GM18499 (cell line): ENCODE measurements at regions not wholly inside any gene's neighbourhood (a gene's known extent, or its start where the extent isn't known, plus 50 kb on each side); places are given as distances from the start of the nearest gene placed in this dataset.
"Not testable (repeated sequence)": the region's sequence is repeated elsewhere in the genome, so short reads cannot be mapped to it uniquely, and the experiment has no call there.

ENCODE experiments used
- ATAC-seq: cut with Tn5 transposase; IDR thresholded peaks from one replicate; pipeline ENCODE4 v1.9.1; 2021; ENCODE audit warnings: moderate number of reproducible peaks; ENCODE audit not compliant: insufficient read depth, unreplicated experiment

DNA sequence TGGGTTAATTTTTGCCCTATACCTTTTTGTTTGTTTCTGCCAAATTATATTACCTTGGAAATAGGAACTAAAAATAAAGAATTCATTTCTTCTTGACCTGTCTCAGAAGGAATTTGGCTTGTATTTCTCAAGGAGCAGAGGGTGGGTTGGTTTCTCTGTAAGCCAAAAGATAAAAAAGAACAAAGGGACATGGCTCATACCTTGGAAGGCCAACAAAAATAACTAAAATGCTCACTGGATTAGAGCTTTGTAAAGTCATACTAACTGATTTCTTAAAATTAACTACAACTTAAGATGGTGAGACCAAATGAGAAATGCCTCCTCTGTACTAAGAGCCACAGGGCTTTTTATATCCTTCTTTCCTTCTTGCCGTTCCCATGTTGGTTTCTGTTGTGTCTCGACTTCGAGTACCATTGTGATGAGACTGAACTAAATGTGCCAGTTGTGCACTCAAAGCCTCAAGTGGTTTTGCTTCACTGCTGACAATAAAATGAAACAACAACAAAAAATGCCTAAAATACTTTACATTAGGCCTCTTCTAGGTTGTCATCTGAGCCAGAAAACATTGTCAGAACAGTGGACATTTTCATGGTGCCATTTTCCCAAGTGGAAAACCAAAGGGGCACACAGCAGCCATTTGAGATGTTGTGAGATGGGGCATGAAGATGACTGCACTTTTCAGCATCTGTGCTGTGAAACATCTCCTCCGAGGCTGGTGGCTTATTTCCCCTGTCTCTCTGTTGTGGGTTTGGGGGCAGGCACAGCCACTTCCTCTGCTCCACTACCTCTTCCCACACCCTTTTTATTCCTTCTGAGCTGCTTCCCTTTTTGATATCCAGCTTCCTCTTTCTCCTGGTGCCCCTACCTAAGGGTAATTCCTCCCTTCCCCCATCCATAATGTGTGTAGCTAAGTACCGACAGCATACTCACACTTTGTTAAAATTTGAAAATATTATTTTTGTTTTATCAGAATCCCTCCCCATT, 51.8 kb upstream of the AGR3 start:
- ATAC-seq, result no peak

- ATAC-seq, result no peak
These were observed 53.0 kb upstream of the AGR3 start for GRCh38 chr7:16934722-16935340.

GRCh38 chr7:16935341-16935735, 53.6 kb upstream of the AGR3 start:
- ATAC-seq, result no peak

GRCh38 chr7:16936626-16937422, 55.0 kb upstream of the AGR3 start:
- ATAC-seq, result no peak

DNA sequence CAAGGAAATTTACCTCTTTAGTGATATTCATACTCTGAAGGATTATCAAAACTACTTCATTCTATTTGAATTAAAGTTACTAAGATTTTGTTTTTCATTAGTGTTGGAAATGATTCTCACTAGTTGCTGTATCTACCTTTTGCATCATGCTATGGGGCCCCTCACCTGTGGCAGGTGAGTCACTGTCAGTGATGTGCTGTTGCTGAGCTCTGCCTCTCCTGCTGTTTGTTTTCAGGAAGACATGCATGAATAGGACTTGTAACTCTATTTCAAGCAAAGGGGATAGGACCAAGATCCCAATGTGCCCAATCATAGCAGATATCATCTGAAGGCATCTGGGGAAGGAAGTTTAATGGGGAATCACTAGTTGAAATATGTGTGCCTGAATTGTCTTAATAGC, 57.4 kb upstream of the AGR3 start:
- no peak for ATAC-seq

DNA sequence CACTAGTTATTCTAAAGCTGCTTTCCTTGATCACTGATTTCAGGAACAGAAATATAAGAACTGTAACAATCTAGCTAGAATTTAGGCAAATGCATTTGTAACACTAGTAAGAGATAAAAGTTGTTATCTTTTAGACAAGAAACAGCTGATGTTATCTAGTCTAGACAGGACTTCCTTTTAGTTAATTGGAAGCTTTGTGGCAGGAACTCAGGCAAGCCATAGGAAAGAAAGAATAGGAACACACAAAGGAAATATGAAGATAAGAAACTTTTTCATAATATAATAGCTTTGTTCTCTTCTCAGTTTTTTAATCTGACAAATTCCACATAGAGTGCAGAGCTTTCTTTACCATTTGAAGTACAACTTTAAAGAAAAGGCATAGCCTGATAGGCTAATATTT, 59.0 kb upstream of the AGR3 start:
- no peak for ATAC-seq

DNA sequence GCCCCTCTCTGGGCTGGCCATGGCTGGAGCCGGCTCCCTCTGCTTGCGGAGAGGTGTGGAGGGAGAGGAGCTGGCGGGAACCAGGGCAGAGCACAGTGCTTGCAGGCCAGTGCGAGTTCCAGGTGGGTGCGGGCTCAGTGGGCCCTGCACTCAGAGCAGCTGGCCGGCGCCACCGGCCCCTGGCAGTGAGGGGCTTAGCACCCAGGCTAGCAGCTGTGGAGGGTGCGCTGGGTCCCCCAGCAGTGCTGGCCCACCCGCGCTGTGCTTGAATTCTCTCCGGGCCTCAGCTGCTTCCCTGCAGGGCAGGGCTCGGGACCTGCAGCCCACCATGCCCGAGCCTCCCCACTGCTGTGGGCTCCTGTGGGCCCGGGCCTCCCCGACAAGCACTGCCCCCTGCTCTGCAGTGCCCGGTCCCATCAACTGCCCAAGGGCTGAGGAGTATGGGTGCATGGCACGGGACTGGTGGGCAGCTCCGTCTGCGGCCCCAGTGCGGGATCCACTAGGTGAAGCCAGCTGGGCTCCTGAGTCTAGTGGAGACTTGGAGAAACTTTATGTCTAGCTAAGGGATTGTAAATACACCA, 61.2 kb upstream of the AGR3 start:
- no peak for ATAC-seq

DNA sequence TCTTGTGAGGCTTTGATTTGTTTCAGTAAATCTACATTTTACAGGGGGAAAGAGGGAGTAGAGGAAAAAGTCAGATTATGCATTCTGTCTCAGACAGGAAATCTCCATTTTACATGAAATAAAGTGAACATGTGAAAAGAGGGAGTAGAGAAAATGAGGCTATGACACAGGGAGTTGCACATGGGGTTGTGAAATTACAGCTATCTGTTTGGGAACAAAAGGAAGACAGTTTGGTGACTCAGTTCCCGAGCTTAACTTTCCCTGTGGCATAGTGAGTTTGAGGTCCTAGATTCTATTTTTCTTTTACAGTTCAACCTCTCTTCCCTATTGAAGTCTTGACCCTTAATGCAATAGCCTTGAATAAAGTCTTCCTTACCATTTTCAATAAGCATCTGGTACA, 63.2 kb upstream of the AGR3 start:
- no peak for ATAC-seq

DNA sequence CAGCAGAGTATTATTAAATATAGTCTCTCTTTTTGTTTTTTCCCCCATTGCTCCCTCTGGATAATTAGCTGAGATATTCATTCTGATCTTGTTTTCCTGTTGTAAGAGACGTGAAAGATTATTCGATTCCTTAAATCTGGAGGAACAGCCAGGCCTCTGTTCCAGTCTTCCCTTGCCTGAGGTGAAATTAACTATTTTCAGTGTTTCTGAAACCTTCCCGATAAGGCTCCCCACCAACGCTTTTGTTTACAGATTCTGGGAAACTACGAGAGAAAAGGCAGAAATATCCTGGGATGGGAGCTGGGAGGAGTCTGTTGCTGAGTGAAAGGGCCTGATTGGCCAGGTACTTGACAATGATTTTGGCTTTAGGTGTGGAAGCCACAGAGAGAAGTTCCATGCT, 63.6 kb upstream of the AGR3 start:
- ATAC-seq, result no peak

- ATAC-seq, result not testable (repeated sequence)
These were observed 66.3 kb upstream of the AGR3 start for GRCh38 chr7:16948110-16948509.

DNA sequence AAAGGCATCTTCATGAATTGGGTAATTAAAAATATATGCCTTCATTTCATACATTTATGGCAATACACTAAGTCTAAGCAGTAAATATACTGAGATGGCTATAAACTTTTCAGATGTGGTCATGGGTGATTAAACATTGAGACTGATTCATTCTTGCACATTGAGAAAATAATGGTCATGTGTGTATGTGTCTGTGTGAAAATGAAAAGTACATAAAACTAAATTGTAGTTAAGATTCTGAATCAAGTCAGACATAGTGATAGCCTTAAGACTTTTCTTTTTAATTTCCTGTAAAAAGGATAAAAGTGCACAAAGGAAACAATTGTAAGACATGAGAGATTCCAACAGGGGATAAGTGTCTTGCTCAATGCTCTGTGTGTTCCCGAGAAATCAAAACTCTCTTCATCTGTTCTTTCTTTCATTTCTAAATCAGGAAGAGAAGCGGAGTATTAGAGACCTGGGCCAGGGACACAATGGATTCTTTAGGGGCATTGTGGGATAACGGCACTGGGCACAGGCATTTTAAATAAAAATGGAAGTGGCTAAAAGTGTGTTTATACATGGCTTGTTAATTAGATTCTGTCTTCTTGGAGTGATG, 69.8 kb upstream of the AGR3 start:
- no peak for ATAC-seq

- ATAC-seq, result no peak
These were observed 72.5 kb upstream of the AGR3 start for GRCh38 chr7:16954321-16954720.

DNA sequence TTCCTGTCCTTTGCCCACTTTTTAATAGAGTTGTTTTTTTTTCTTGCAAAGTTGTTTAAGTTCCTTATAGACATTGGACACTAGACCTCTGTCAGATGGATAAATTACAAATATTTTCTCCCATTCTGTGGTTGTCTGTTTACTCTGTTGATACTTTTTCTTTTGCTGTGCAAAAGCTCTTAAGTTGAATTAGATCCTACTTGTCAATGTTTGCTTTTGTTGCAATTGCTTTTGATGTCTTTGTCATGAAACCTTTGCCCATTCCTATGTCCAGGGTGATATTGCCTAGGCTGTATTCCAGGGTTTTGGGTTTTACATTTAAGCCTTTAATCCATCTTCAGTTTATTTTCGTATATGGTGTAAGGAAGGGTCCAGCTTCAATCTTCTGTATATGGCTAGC, 76.9 kb upstream of the AGR3 start:
- ATAC-seq, result no peak

GRCh38 chr7:16960337-16960965, 78.7 kb upstream of the AGR3 start:
- no peak for ATAC-seq

GRCh38 chr7:16961641-16962040, 79.9 kb upstream of the AGR3 start:
- ATAC-seq, result no peak

DNA sequence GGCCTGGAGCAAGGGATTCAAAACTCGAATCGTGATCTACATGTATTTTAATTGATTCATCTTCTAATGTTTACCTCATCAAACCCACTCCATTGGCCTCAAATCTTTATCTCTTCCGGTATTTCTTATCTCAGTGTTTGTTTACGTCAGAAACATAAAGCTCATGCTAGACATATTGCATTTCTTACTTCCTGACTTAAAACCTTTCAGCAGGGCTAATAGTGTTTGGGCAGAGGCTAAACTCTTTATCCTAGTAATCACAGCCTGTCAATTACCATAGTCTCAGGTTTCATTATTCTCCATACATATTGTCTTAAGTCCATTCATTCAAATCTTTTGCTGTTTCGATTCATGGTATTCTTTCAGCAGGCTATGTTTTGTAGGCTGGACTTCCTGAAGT, 81.3 kb upstream of the AGR3 start:
- no peak for ATAC-seq

DNA sequence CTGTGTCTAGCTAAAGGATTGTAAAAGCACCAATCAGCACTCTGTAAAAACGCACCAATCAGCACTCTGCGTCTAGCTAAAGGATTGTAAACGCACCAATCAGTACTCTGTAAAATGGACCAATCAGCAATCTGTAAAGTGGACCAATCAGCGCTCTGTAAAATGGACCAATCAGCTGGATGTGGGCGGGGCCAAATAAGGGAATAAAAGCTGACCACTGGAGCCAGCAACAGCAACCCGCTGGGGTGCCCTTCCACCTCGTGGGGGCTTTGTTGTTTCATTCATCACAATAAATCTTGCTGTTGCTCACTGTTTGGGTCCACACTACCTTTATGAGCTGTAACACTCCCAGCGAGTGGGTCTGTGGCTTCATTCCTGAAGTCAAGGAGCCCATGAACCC, 83.9 kb upstream of the AGR3 start:
- not testable (repeated sequence) for ATAC-seq

- no peak for ATAC-seq
These were observed 85.6 kb upstream of the AGR3 start for GRCh38 chr7:16967300-16967811.

DNA sequence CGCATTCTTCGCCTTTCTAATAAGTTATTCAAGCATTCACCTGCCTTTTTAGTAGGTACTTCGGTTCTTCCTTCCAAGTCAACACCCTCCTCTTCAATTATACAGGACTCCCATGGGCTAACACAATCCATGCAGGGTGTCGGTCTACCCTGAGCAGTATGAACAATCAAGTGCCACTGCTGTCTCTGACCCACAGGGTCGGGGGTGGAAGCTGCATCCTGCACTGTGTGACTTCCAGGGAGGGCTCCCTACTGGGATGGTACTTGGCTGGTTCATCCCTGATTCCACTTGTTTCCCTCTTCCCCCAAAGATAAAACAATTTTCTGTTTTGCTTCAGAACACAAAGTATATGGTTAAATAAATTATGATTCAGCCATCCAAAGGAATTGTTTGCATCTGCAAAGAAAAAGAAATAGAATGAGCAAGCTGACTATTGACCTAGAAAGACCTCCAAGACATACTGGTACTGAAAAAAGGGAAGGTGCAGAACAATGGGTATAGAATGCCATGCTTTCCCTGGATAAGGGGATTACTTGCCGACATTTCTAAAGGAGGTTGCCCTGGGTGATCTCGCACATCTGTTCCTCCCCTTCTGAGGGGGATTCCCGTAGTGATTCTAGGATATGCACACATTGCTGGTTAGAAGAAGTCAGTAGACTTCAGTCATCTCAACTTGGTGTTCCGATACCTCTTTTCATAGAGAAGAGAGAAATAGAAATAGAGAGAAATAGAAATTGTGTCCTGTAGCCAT, 89.1 kb upstream of the AGR3 start:
- no peak for ATAC-seq
